ENCODE measurements at regions not wholly inside any gene's neighbourhood (a gene's known extent, or its start where the extent isn't known, plus 50 kb on each side); places are given as distances from the start of the nearest gene placed in this dataset.
"Not testable (repeated sequence)": the region's sequence is repeated elsewhere in the genome, so short reads cannot be mapped to it uniquely, and the experiment has no call there.

DNA sequence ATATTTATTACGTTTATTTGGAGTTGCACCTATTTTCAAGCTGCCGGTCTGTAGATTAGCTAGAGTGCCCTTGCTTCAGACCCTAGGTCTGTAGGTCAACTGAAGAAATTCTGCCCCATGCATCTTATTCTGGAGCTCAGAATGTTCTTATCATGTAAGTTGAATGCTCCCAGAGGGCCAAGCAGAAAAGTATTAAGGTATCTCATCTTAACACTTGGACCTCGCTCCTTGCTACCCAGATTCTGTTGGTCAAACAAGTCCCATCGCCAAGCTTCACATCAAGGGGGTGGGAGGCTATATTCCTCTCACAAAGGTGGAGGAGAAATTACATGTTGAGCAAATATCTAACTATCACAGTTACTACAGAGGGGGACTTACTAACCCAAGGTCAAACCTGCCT lies 187.7 kb downstream of the C1orf94 start:
- TF ChIP-seq ZFX (IDR thresholded peaks at IDR 0.05; ENCODE audit: borderline replicate concordance) (no peak), CTCF (IDR thresholded peaks at IDR 0.05) (no peak)
- no peak overlapping the region for H3K27ac ChIP-seq

DNA sequence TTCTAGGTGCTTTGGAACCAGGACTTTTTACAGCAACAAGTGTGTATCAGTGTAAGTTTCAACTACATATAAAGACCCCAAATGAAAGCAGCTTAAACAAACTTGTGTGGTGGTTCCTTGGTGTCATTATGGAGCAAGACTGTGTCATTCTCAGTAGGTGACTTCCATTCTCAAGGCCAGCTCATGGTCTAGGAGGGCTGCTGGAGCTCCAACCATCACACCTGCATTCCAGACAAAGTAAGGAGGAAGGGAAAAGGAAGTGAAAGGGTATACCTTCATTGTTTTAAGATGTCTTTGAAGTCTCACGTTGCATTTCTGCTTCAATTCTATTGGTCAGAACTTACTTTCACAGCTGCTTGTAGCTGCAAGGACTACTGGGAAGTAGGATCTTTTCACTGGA lies 188.6 kb downstream of the C1orf94 start:
- no peak overlapping the region for H3K27ac ChIP-seq
- no peak for TF ChIP-seq CTCF (IDR thresholded peaks at IDR 0.05)
- TF ChIP-seq ZFX (IDR thresholded peaks at IDR 0.05; ENCODE audit: borderline replicate concordance), result no peak

- no peak for TF ChIP-seq ZFX (IDR thresholded peaks at IDR 0.05; ENCODE audit: borderline replicate concordance)
- no peak for TF ChIP-seq CTCF (IDR thresholded peaks at IDR 0.05)
- no peak overlapping the region for H3K27ac ChIP-seq
These were observed 190.3 kb downstream of the C1orf94 start for GRCh38 chr1:34366875-34367624.

DNA sequence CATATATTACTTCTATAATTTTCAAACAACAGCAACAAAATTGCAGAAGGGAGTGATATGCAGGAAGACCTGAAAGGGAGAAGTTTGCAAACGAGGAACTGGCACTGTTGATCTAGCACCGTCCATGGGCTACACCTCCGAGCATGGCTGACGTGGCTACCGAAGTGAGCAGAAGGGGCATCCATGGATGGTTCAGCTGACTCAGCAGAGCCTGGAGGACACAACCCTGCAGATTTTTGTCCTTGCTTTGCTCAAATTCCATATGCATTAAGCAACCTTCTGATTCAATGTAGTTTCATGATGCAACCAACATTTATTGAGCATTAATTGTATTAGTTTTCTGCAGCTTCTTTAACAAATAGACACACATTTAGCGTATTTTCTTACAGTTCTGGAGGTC lies 191.2 kb downstream of the C1orf94 start:
- no peak overlapping the region for H3K27ac ChIP-seq
- TF ChIP-seq CTCF (IDR thresholded peaks at IDR 0.05) (no peak), ZFX (IDR thresholded peaks at IDR 0.05; ENCODE audit: borderline replicate concordance) (no peak)

DNA sequence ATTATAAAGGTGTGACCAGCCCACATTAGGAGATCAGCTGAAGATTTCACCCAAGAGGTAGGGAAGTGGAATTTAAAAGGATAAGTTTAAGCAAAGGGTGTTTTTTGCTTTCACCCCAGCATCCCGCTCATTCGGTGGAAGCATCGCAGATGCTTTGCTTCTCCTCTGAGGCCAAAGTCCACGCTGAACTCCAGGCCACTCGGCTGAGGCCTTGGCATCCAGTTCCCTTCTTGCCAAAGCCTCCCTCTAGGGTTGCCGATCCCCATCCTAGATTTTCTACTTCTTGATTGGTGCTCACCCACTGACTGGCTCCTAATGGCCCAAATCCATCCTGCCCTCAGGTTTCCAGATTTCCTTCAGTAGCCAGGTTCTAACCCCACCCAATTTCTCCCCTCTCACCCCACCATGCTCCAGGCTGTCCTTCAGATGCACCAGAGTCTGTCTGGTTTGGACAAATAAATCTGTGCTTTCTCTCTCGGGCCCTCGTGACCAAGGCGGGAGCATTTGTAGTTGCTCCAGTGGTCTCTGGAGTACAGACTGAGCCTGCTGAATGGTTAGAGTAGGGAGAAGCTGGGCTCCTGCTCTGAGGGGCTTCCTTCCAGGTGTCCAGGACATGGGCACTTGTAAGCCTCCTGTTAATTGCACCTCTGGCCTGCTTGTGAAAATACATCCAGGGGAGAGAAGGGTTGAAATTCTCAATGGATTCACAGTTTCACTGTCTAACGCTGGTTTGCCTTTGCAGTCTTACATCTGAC lies 193.2 kb downstream of the C1orf94 start:
- H3K27ac ChIP-seq, result no peak overlapping the region
- no peak for TF ChIP-seq CTCF (IDR thresholded peaks at IDR 0.05)
- no peak for TF ChIP-seq ZFX (IDR thresholded peaks at IDR 0.05; ENCODE audit: borderline replicate concordance)

DNA sequence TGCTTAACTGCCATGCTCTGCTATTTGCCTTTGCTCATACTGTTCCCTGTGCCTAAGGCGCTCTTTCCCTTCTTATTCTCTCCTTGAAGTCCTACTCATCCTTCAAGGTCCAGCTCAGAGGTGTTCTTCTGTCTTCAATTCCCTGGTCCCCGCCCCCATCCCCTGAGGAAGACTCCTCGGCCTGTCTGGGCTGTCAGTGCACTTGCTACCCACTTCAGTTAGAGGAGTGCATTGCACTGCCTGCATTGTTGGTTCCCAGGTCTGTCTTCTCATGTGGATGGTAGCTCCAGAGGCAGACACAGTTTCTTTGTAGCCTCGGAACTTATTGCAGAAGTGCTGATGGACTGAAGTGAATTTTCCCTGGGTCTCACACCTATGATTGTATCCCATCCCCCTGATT lies 194.0 kb downstream of the C1orf94 start:
- no peak overlapping the region for H3K27ac ChIP-seq
- TF ChIP-seq ZFX (IDR thresholded peaks at IDR 0.05; ENCODE audit: borderline replicate concordance) (no peak), CTCF (IDR thresholded peaks at IDR 0.05) (no peak)

GRCh38 chr1:34371179-34371578 lies 194.5 kb downstream of the C1orf94 start:
- not testable (repeated sequence) for H3K27ac ChIP-seq
